Colonic mucosa (tissue), 4 donors: ENCODE measurements at regions not wholly inside any gene's neighbourhood (a gene's known extent, or its start where the extent isn't known, plus 50 kb on each side); places are given as distances from the start of the nearest gene placed in this dataset.

ENCODE experiments used
- DNase-seq: peaks from one replicate; pipeline ENCODE4 v3.0.0-alpha.2; 2020
- H3K27ac ChIP-seq: fragments of 200-600 bp; one replicate; pipeline ENCODE4 v1.8.0; 2021
- H3K27me3 ChIP-seq: fragments of 200-600 bp; one replicate; pipeline ENCODE4 v1.8.0; 2021
- H3K36me3 ChIP-seq: fragments of 200-600 bp; one replicate; pipeline ENCODE4 v1.8.0; 2021
- H3K4me1 ChIP-seq: fragments of 200-600 bp; one replicate; pipeline ENCODE4 v1.8.0; 2021; ENCODE audit warnings: mild to moderate bottlenecking
- H3K4me3 ChIP-seq: fragments of 200-600 bp; one replicate; pipeline ENCODE4 v1.8.0; 2021
- H3K9ac ChIP-seq, 2 donors: one replicate each; pipeline ENCODE4 v1.7.0; 2013; ENCODE audit warnings: control low read depth in 2 of 2, low read depth in 2 of 2, low read length in 2 of 2
- H3K9me3 ChIP-seq: fragments of 200-600 bp; one replicate; pipeline ENCODE4 v1.8.0; 2021
- CTCF ChIP-seq: fragments of 200-600 bp; IDR thresholded peaks from one replicate; pipeline ENCODE4 v1.8.0; 2022; ENCODE audit warnings: antibody characterized with exemption, mild to moderate bottlenecking
- intact Hi-C: fragments of 100-400 bp; cut with DNase I; formaldehyde crosslinking; loops from one replicate; pipeline ENCODE4 v1.14.1; 2022
- donor health status: healthy.
- donor health status: DM: no; HTN: no; CAD: no.
- donor health status: DM: no; HTN: no; CAD: no.

- Histone ChIP-seq H3K27ac (no peak overlapping the region), H3K4me3 (no peak overlapping the region), H3K36me3 (no peaks in the 10 kb centered on the region), H3K4me1 (no peaks in the 10 kb centered on the region), H3K9ac (no peak overlapping the region), H3K9me3 (no peaks in the 10 kb centered on the region), H3K27me3 (peaks cover 6% of the 10 kb centered on the region)
- peak; percentile 37 for DNase-seq
- intact Hi-C loops: loop anchor here (5.0 kb wide), 1 partner anchor 51 kb away; no protein-coding TSS in a partner anchor
- TF ChIP-seq CTCF: no peak
These were observed 315.2 kb downstream of the UACA start for GRCh38 chr15:70447928-70448698.

- Histone ChIP-seq H3K4me1 (no peaks in the 10 kb centered on the region), H3K27ac (no peak overlapping the region), H3K4me3 (no peak overlapping the region), H3K36me3 (no peaks in the 10 kb centered on the region), H3K9me3 (no peaks in the 10 kb centered on the region), H3K9ac (no peak overlapping the region), H3K27me3 (peaks cover 6% of the 10 kb centered on the region)
- intact Hi-C loops: loop anchor here (5.0 kb wide), 1 partner anchor 50 kb away; no protein-coding TSS in a partner anchor
- no peak for DNase-seq
- TF ChIP-seq CTCF: no peak
These were observed 315.8 kb downstream of the UACA start for GRCh38 chr15:70447521-70447920.

- H3K9ac ChIP-seq: no peak overlapping the region
- H3K4me3 ChIP-seq: no peak overlapping the region
- no peaks in the 10 kb centered on the region for H3K4me1 ChIP-seq
- no peak overlapping the region for H3K27ac ChIP-seq
- no peaks in the 10 kb centered on the region for H3K36me3 ChIP-seq
- no peak for DNase-seq
- no peaks in the 10 kb centered on the region for H3K9me3 ChIP-seq
- TF ChIP-seq CTCF: no peak
- H3K27me3 ChIP-seq: peaks cover 6% of the 10 kb centered on the region
- intact Hi-C loops: loop anchor here (5.0 kb wide), 1 partner anchor 50 kb away; no protein-coding TSS in a partner anchor
These were observed 316.3 kb downstream of the UACA start for GRCh38 chr15:70447081-70447480.

- H3K36me3 ChIP-seq: no peaks in the 10 kb centered on the region
- H3K9ac ChIP-seq: no peak overlapping the region
- H3K4me1 ChIP-seq: no peaks in the 10 kb centered on the region
- intact Hi-C loops: no loop called here
- no peak for DNase-seq
- H3K4me3 ChIP-seq: no peak overlapping the region
- no peak overlapping the region for H3K27ac ChIP-seq
- peaks cover 6% of the 10 kb centered on the region for H3K27me3 ChIP-seq
- no peaks in the 10 kb centered on the region for H3K9me3 ChIP-seq
- no peak for TF ChIP-seq CTCF
These were observed 319.7 kb downstream of the UACA start for GRCh38 chr15:70443486-70444273.

GRCh38 chr15:70442616-70443321 lies 320.6 kb downstream of the UACA start:
- Histone ChIP-seq H3K36me3 (no peaks in the 10 kb centered on the region), H3K27me3 (peaks cover under 1% of the 10 kb centered on the region), H3K4me1 (no peaks in the 10 kb centered on the region), H3K4me3 (no peak overlapping the region), H3K9ac (no peak overlapping the region), H3K27ac (no peak overlapping the region), H3K9me3 (no peaks in the 10 kb centered on the region)
- intact Hi-C loops: no loop called here
- no peak for DNase-seq
- no peak for TF ChIP-seq CTCF
